ENCODE measurements at regions not wholly inside any gene's neighbourhood (a gene's known extent, or its start where the extent isn't known, plus 50 kb on each side); places are given as distances from the start of the nearest gene placed in this dataset.
"Not testable (repeated sequence)": the region's sequence is repeated elsewhere in the genome, so short reads cannot be mapped to it uniquely, and the experiment has no call there.

DNA sequence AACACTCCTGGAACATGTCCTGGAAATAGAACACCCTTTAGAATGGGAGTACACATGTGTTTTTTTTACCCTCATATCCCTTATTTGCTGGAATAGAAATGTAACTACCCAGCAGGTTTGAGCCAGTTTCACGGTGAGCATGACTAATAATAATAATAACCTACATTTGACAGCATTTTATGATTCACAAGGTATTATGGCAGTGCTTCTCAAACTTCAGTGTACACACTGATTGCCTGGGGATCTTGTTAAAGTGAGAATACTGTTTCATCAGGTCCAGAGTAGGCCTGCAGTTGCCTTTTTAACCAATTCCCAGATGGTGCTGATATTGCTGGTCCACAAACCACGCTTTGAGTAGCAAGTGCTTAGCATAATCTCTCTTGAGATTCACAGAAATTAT is 63.9 kb downstream of the NFKBIZ start:
- DNase-seq (ENCODE audit: low read depth in 2 of 2): no peak

DNA sequence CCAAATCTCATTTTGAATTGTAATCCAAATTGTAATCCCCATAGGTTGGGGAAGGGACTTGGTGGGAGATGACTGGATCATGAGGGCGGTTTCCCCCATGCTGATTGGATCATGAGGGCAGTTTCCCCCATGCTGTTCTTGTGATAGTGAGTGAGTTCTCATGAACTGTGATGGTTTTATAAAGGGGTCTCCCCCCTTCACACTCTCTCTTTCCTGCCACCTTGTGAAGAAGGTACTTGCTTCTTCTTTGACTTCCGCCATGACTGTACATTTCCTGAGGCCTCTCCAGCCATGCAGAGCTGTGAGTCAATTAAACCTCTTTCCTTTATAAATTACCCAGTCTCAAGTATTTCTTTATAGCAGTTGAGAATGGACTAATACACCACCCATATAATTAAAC is 68.4 kb downstream of the NFKBIZ start:
- DNase-seq (ENCODE audit: low read depth in 2 of 2): not testable (repeated sequence)

DNA sequence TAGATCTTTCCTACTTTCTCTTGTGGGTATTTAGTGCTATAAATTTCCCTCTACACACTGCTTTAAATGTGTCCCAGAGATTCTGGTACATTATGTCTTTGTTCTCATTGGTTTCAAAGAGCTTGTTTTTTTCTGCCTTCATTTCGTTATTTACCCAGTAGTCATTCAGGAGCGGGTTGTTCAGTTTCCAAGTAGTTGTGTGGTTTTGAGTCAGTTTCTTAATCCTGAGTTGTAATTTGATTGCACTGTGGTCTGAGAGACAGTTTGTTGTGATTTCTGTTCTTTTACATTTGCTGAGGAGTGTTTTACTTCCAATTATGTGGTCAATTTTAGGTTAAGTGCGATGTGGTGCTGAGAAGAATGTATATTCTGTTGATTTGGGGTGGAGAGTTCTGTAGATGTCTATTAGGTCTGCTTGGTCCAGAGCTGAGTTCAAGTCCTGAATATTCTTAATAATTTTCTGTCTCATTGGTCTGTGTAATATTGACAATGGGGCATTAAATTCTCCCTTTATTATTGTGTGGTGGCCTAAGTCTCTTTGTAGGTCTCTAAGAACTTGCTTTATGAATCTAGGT is 72.9 kb downstream of the NFKBIZ start:
- DNase-seq (ENCODE audit: low read depth in 2 of 2): not testable (repeated sequence)

DNA sequence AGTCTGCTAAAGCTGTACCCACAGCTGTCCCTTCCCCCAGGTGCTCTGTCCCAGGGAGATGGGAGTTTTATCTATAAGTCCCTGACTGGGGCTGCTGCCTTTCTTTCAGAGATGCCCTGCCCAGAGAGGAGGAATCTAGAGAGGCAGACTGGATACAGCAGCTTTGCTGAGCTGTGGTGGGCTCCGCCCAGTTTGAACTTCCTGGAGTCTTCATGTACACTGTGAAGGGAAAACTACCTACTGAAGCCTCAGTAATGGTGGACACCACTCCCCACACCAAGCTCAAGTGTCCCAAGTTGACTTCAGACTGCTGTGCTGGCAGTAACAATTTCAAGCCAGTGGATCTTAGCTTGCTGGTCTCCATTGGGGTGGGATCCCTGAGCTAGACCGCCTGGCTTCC is 75.3 kb downstream of the NFKBIZ start:
- DNase-seq (ENCODE audit: low read depth in 2 of 2): not testable (repeated sequence)

DNA sequence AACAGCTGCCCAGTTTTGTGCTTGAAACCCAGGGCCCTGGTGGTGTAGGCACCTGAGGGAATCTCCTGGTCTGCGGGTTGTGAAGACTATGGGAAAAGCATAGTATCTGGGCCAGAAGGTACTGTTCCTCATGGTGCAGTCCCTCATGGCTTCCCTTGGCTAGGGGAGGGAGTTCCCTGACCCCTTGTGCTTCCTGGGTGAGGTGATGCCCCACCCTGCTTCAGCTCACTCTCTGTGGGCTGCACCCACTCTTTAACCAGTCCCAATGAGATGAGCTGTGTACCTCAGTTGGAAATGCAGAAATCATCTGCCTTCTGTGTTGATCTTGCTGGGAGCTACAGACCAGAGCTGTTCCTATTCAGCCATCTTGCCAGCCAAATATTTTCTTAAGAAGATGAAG is 75.8 kb downstream of the NFKBIZ start:
- DNase-seq (ENCODE audit: low read depth in 2 of 2): not testable (repeated sequence)

DNA sequence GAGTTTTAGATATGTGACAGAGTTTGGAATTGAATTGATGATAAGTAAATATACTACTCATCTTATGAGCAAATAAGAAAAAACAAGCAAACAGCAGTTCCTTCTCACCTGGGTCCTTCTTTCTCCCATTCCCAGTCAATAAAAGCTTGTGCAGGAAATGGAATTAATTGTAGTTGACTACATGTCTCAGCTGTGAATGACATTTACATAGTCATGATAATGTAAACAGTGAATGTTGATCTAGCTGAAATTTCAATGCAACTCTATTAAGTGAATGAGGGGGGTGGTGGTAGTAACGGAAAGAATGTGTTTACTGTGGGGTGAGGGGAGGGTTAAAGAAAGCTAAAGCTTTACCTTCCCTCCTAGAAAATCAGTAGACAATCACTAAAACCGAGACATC is 76.2 kb downstream of the NFKBIZ start:
- no peak for DNase-seq (ENCODE audit: low read depth in 2 of 2)

DNA sequence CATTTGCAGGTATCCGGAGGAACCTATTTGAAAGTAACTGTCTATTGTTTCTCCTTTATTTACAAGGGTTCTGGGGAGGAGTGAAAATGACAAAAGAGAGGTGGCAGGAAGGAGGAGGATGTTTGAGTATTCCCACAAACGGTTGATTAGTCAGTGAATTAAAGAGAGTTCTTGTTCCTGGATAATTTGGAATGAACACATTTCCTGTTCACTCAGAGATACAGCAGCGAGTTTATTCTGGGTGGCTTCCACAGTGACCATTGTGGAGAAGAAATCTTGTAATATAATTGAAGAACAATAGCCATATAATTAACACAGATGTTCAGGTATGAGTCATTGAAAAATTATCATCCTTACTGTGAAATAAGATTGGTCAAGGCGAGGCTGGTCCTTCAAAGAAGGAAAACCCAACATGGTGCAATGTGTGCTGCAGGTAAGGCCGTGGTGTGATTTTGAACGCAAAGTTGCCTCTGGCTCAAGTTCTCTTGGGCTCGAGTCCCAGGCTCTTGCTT is 77.3 kb downstream of the NFKBIZ start:
- DNase-seq (ENCODE audit: low read depth in 2 of 2): no peak

DNA sequence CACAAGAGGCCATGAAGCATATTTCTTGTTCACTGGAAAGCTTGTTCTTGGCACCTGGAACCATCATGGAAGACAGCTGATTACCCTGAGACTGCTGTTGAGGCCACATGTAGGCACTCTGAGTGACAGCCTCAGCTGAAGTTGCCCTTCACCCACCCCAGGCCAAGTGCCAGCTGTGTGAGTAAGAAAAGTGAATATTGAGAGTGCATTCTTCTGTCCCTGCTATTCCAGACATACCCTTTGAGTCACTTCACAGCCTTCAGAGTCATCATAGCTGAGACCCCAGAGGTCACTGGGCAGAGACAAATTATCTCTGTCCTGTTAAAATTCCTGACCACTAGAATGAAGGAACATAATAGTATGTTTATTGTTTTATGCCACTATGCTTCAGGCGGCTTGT is 79.6 kb downstream of the NFKBIZ start:
- no peak for DNase-seq (ENCODE audit: low read depth in 2 of 2)

DNA sequence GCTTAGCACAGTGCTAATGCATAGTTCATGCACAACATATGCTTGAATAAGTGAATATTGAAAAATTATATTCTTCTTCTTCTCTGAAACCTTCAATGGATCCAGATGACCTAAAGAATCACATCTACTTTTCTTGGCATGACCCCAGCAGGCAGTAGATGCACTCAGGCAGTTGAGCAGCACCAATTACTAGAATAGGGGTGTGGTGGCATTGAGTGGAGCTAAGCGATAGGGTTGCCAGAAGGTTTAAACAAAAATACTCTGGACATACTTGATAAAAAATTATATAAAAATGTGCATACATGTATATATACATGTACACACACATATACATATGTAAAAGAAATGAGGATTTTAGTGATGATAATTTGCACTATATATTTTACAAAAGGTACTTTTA is 81.8 kb downstream of the NFKBIZ start:
- no peak for DNase-seq (ENCODE audit: low read depth in 2 of 2)

DNA sequence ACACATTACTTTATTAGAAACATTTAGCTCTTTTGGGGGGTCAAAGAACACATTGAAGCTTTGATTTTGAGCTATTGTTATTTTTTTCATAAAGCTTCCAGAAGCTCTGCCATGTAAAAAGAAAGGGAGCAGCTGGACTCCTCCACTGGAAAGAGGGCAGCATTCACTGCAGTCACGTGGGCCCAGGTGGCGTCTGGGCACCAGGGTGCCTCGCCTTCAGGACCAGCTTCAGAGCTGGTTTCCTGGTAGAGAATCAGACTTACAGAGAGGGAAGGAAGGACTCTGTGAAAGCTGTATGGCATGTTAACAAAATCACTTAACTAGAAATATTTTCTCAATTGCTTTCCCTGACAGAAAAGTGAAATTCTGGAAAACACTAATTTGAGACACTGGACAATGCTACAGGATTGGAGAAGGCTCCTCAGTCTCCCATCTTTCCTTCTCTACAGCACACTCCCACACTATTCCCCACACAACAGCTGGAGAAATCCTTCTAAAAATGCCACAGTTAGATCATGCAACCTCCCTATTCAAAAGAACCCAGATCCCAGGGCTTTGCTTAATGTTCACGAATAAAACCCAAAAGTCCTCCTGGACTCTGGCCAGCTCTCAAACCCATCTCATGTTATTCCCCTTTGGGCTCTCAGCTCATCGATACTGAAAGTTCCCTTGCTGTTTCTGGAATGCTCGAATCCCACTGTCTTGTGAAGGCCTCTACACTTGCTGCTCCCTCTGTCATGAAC is 83.2 kb downstream of the NFKBIZ start:
- no peak for DNase-seq (ENCODE audit: low read depth in 2 of 2)

DNA sequence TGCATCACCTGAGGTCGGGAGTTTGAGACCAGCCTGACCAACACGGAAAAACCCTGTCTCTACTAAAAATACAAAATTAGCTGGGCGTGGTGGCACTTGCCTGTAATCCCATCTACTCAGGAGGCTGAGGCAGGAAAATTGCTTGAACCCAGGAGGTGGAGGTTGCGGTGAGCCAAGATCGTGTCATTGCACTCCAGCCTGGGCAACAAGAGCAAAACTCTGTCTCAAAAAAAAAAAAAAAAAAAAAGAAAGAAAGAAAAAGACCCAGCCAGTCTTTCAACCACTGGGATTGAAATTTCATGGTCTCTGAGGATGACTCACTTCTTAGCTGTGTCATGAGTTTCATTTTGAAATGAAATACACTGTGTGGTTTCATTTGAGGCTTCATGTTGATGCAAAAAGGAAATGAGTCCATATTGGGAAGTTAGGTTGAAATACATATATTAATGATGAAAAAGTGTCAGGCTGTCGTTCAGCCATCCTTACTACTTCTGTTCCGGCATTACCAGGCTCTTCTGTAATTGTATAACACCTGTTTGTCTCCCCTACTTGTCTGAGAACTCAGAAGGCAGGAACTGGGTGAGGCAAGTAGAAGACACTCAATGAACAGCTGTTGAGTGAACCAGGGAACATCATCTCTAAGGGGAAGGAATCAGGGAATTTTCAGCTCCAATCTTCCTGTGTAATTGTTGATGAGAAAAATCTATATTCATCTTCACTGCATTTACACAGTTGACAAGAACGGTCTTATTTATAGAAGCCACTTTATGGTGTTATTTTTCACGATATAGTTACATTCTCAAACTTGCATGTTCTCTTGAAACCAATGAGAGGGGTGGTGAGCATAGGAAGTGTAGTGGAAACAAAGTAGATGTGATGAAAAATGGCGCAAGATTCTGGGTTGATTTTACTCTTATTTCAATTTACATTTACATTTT is 87.4 kb downstream of the NFKBIZ start:
- DNase-seq (ENCODE audit: low read depth in 2 of 2): no peak

DNA sequence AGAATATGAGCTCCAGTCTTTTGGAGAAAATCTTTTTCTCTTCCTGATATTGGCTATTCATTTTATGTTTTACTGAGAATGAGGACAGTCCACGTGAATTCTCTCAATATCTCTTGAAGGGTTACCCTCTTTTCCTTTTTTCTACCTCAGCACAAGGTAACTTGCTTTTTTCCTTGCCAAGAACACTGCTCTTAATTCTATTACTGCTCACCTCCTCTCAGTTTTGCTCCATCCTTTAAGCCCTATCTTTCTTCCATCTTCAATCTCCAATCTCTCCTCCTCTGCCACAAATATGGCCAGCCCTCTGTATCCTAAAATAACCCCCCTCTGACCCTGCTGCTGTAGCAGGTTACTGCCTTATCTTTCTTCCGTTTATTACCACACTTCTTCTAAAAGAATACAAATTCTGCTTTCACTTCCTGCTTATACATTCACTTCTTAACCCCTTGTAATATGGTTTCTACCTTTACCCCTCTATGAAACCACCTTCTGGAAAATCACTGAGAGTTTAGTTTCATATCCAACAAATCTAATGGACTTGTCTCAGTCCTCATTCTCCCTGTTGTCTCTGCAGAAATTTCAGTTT is 89.0 kb downstream of the NFKBIZ start:
- no peak for DNase-seq (ENCODE audit: low read depth in 2 of 2)

DNA sequence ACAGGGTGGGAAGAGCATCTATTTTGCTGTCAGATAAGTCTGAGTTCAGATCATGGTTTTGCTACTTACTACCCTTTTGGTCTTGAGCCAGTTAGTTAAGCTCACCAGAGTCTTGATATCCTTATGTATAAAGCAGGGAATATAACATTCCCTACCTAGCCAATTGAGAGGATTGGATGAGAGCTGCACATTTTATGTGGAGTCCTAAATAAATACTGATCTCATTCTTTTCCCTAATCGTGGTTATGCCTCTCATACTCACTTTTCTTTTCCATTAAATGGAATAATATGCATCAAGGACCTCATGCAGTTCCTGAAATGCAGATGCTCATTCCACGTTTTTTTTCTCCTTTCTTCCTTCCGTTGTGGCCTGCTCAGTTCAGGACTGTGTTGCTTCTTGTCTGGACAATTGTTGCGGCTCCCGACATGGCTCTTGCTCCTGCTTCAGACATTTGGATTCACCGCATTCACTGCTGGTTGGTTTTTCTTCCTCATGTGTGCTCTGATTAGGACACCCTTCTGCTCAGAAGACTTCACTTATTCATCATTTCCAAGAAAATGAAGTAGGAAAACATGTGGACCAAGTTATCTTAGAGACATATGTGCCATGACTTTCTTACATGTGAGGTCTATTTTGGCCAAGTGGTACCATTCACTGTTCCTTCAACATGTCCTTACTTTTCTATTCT is 90.2 kb downstream of the NFKBIZ start:
- DNase-seq (ENCODE audit: low read depth in 2 of 2): no peak

DNA sequence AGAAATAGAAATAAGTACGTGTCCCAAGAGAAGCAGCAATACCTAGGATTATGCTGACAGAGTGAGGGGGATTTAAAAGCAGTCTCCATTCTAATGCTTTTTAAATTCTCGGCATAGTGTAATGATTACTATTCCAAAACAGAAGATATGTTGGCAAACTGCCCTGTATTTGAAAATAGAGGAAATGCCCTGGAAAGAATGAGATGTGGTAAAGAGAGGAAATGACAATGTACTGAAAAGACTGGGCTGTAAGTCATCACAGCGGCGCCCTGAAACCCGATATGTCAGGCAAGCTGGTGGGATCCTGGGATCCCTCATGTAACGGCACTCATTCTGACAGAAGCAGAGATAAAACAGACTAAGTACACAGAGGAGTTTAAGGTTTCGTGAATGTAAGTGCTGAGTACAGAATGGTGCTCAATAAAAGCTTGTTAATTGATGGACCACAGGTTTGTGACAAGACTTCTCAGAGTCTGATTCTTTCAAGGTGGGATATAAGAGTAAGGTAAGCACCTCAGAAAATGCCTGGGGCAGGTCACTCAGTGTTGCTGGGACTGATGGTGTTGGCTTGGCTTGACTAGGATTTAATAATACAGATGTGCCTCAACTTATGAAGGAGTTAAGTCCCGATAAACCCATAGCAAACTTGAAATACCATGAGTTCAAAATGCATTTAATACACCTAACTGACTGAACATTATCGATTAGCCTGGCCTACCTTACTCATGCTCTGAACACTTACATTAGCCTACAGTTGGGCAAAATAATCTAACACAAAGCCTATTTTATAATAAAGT is 91.4 kb downstream of the NFKBIZ start:
- DNase-seq (ENCODE audit: low read depth in 2 of 2): no peak

DNA sequence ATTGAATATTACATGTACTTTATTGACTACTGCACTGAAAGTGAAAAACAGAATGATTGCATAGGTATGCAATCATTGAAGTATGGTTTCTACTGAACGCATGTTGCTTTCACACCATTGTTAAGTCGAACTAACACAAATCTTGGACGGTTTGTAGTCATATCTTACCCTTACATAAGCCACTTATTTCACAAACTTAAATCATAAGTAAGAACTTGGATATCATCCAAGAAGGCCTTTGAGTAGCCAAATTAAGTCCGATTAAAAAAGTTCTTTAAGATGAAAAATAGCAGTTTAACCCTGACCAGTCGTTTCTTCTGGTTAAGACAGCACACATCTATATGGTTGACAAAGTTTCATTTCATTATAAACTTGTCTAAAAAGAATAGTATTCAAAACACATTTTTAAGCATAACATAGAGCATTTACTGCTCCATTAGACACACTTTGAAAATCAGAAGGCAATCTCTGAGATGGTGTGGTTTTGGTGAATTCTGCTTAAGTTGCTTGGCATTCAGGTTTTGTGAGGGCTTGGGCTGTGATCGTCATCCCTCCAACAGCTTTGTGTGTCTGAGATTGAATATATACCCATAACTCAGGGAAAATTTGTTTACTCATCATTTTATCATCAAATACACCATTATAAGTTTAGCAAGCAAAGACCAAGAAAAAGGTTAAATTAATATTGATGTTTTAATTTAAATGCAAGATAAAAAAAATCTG is 92.2 kb downstream of the NFKBIZ start:
- no peak for DNase-seq (ENCODE audit: low read depth in 2 of 2)

DNA sequence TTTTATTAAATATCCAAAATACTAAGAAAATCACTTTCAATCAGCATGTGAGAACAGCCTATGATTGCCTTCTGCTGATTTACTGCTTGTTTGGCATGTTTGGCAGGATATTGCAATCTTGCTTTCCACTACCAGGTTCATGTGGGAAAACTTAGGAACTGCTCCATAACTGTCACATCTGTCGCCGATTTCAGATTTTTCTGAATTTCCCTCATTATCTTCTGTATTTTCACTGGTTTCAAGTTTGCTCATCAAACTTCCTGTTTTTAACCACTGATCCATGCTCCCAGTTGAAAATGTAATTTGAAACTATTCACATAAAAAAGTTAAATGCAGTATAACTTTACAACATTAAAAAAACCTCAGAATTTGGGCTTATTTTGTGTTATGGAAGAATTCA is 93.0 kb downstream of the NFKBIZ start:
- DNase-seq (ENCODE audit: low read depth in 2 of 2): no peak

DNA sequence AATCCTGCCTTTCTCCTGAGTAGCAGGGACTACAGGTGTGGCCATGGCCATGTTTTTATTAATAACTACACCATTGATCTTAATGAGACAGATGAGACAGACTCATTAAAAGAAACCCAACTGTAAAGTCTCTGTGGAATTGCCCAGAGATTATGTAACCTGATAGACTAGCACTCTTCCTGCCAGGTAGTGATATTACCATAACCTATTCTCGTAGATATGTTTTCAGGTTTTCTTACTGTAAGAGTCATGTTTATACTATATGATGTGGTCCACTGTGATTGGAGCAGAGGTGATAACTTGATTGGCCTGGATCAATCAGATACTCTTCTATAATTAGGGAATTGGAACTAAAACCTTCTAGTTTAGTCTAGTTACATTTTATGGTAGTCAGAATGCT is 93.7 kb downstream of the NFKBIZ start:
- DNase-seq (ENCODE audit: low read depth in 2 of 2): no peak

DNA sequence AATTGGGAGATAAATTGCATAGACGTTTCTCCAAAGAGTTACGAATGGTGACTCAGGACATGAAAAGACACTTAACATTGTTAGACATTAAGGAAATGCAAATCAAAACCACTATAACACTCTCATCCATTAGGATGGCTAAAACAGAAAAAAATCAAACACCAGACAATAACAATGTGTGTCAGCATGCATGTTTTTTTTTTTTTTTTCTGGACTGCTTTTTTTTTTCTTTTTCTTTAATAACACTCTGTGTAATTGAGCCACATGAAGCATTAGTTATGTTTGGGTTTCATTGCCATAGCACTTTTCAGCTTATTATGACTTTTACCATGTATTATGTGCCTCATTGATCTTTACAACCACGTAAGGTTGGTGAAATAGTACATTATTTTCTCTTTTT is 95.0 kb downstream of the NFKBIZ start:
- DNase-seq (ENCODE audit: low read depth in 2 of 2): no peak

DNA sequence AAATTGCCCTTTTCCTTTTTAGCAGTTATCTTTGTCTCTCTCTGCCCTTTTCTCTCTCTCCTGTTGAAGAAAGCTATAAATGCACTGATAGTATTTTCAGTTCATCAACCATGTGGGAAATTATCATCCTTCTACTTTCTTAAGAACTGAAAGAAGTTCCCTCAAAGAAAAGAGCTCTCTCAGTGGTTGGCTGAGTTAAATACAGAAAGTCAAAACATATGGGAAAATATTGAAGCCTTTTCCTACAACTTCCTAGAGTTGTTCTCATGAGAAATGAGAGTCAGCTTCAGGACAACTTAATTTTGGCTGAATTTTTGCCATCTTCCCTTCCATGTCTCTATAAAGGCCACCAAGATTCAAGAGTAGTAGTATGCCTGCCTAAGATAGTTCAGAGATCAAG is 96.7 kb downstream of the NFKBIZ start:
- DNase-seq (ENCODE audit: low read depth in 2 of 2): no peak

DNA sequence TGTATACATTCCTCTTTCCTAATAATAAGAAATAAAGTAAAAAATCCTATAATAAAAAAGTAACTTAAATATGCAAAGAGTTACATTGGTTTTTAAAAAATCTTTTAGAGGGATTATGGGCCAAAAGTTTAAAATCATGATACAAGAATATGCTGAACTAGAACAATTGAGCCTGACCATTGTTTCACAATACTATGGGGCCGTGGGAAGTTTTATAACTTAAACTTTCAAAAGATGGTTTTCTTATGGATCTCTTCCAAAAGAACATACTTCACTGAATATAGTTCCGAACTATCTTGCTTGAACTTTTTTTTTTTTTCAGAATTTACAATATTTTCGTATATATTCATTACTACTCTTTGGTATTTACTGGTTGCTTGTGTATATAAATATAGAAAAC is 97.6 kb downstream of the NFKBIZ start:
- no peak for DNase-seq (ENCODE audit: low read depth in 2 of 2)

Measured in stimulated activated CD8-positive, alpha-beta memory T cell treated with anti-CD3 and anti-CD28 coated beads, Interleukin-15, amount 100 ng/mL, for 4 hours (primary cell).